ENCODE measurements at regions not wholly inside any gene's neighbourhood (a gene's known extent, or its start where the extent isn't known, plus 50 kb on each side); places are given as distances from the start of the nearest gene placed in this dataset.

DNA sequence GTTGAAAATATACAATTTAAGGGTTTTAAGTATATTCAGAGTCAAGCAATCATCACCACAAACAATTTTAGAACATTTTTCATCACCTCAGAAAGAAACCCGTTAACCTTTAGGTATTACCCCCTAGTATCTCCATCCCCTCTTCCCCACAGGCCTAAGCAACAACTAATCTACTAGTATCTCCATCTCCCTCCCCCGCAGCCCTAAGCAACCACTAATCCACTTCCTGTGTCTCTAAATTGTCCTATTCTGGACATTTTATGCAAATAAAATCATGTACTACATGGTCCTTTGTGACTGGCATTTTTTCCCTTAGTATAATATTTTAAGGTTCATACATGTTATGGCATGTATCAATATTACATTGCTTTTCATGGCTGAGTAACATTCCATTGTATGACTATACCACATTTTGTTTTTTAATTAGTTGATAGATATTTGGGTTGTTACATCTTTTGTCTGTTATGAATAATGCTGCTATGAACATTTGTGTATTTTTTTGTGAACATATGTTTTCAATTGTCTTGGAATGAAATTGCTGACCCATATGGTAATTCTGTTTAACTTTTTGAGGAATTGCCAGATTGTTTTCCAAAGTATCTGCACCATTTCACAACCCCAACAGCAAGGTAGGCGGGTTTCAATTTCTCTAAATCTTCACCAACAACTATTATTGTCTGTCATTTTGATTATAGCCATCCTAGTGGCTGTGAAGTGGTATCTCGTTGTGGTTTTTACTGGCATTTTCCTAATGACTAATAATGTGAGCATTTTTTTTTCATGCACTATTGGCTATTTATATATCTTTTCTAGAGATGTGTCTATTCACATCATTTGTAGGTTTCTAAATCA lies 215.6 kb upstream of the CD96 start:
- Histone ChIP-seq H3K9me3 (no peaks in the 10 kb centered on the region), H3K36me3 (ENCODE audit: insufficient read depth in 1 of 2, low read depth in 1 of 2) (no peaks in the 10 kb centered on the region), H3K4me1 (no peaks in the 10 kb centered on the region), H3K4me3 (no peak overlapping the region), H3K27ac (no peak overlapping the region), H3K27me3 (ENCODE audit: insufficient read depth in 3 of 3, low read length in 2 of 3) (no peaks in the 10 kb centered on the region)
- TF ChIP-seq, protein P1, sequence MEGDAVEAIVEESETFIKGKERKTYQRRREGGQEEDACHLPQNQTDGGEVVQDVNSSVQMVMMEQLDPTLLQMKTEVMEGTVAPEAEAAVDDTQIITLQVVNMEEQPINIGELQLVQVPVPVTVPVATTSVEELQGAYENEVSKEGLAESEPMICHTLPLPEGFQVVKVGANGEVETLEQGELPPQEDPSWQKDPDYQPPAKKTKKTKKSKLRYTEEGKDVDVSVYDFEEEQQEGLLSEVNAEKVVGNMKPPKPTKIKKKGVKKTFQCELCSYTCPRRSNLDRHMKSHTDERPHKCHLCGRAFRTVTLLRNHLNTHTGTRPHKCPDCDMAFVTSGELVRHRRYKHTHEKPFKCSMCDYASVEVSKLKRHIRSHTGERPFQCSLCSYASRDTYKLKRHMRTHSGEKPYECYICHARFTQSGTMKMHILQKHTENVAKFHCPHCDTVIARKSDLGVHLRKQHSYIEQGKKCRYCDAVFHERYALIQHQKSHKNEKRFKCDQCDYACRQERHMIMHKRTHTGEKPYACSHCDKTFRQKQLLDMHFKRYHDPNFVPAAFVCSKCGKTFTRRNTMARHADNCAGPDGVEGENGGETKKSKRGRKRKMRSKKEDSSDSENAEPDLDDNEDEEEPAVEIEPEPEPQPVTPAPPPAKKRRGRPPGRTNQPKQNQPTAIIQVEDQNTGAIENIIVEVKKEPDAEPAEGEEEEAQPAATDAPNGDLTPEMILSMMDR (IDR thresholded peaks at IDR 0.05), result no peak
- WGBS, 3 donors, result 89 to 94% (median 92%) methylated on average over 4 of the region's 4 CpGs
- intact Hi-C loops (cut with DNase I), result no loop called here
- DNase-seq (no peak), ATAC-seq (no peak)

DNA sequence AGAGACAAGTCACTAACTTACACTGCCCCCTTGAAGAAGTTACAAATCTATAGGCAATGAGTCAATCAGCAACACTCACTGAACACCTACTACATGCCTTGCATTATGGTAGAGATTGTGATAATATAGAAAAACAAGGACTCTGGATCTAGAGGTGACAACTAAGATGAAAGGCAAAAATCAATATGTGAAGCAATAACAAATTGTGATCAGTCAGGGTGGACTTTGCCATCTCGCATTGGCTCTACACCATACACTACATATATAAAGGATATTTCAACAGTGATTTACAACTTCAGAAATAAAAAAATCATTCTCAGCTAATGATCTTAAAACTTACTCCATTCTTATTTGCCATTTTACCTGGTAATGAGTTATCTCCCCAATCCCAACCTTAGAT lies 210.7 kb upstream of the CD96 start:
- Histone ChIP-seq H3K4me3 (no peak overlapping the region), H3K27me3 (ENCODE audit: insufficient read depth in 3 of 3, low read length in 2 of 3) (no peaks in the 10 kb centered on the region), H3K4me1 (no peaks in the 10 kb centered on the region), H3K9me3 (no peaks in the 10 kb centered on the region), H3K36me3 (ENCODE audit: insufficient read depth in 1 of 2, low read depth in 1 of 2) (no peaks in the 10 kb centered on the region), H3K27ac (no peak overlapping the region)
- DNase-seq, result no peak
- TF ChIP-seq, protein P1 (IDR thresholded peaks at IDR 0.05), result no peak
- intact Hi-C loops (cut with DNase I), result no loop called here
- ATAC-seq, result no peak
- 98 to 100% (median 100%) methylated on average over 1 of the region's 1 CpG for WGBS, 3 donors

DNA sequence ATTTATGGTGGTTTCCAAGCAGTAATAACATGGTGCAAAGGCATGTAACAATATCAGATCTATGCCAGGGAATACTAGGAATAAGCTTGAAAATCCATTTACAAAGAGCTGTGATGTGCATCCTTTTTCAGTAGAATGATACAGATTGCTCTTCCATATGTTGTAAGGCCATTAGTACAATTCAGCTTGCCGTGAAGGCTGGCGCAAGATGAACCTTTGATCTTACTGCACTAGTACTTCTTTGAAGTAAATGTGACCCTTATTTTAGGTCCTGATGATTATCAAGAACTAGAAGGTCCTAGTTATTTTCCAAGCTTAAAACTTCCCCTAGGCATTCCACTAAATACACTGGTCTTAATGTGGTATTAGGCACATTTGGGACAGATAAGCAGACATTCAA lies 210.1 kb upstream of the CD96 start:
- intact Hi-C loops (cut with DNase I), result no loop called here

DNA sequence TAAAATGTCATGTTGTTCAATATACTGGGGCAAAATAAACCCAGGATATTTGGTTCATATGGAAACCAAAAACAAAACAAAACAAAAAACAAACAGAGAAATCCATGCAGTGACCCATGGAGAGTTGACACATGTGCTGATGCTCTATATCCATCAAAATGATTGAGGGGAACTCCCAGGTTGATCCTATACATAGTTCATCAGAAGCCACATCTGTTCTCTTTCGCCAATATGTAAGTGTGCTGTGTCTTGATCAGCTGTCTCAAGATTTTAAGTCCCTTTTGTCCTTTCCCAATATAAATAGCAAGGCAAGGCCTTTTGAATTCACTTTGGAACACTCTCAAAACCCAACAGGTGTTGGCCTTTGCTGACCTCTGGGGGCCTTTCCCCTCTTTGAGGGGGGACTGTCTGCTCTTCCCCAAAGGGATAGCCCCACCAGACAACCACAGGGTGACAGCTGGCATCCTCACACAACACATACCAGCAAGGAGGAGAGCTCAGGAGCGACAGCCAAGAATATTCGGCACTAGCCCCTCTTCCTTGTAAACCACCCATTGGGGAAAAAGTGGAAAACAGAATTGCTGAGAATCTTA lies 209.4 kb upstream of the CD96 start:
- Histone ChIP-seq H3K27ac (no peak overlapping the region), H3K9me3 (no peaks in the 10 kb centered on the region), H3K4me3 (no peak overlapping the region), H3K27me3 (ENCODE audit: insufficient read depth in 3 of 3, low read length in 2 of 3) (no peaks in the 10 kb centered on the region), H3K36me3 (ENCODE audit: insufficient read depth in 1 of 2, low read depth in 1 of 2) (no peaks in the 10 kb centered on the region), H3K4me1 (no peaks in the 10 kb centered on the region)
- intact Hi-C loops (cut with DNase I), result no loop called here
- TF ChIP-seq, protein P1 (IDR thresholded peaks at IDR 0.05), result no peak
- ATAC-seq (no peak), DNase-seq (no peak)
- WGBS, 3 donors, result 30 to 52% (median 33%) methylated on average over 3 of the region's 3 CpGs

More for the DNA sequence above, 210.1 kb upstream of the CD96 start:
- ATAC-seq (no peak), DNase-seq (no peak)
- H3K27me3 ChIP-seq (ENCODE audit: insufficient read depth in 3 of 3, low read length in 2 of 3), result no peaks in the 10 kb centered on the region
- no peaks in the 10 kb centered on the region for H3K36me3 ChIP-seq (ENCODE audit: insufficient read depth in 1 of 2, low read depth in 1 of 2)
- no peaks in the 10 kb centered on the region for H3K9me3 ChIP-seq
- H3K4me3 ChIP-seq, result no peak overlapping the region
- WGBS, 3 donors, result 60 to 72% (median 70%) methylated on average over 2 of the region's 2 CpGs
- no peak overlapping the region for H3K27ac ChIP-seq
- TF ChIP-seq, protein P1 (IDR thresholded peaks at IDR 0.05), result no peak
- no peaks in the 10 kb centered on the region for H3K4me1 ChIP-seq
